Effector memory CD4-positive, alpha-beta T cell (primary cell): ENCODE measurements at regions not wholly inside any gene's neighbourhood (a gene's known extent, or its start where the extent isn't known, plus 50 kb on each side); places are given as distances from the start of the nearest gene placed in this dataset.

Experiments used
- DNase-seq, 3 donors: peaks; one replicate each; pipeline ENCODE4 v3.0.0-alpha.2; 2020
- H3K27ac ChIP-seq: 2 replicates; pipeline ENCODE4 v1.7.0; 2013; ENCODE audit warnings: mild to moderate bottlenecking, low read length, moderate library complexity; ENCODE audit not compliant: insufficient read depth, poor library complexity, severe bottlenecking
- H3K27me3 ChIP-seq: replicated peaks from 2 replicates; pipeline ENCODE4 v1.7.0; 2013; ENCODE audit warnings: mild to moderate bottlenecking, low read length; ENCODE audit not compliant: insufficient read depth, control insufficient read depth, poor library complexity, severe bottlenecking
- H3K36me3 ChIP-seq: 2 replicates; pipeline ENCODE4 v1.7.0; 2013; ENCODE audit warnings: mild to moderate bottlenecking, low read length, moderate library complexity; ENCODE audit not compliant: control insufficient read depth, insufficient read depth
- H3K4me1 ChIP-seq: 2 replicates; pipeline ENCODE4 v1.7.0; 2013; ENCODE audit warnings: low read length, mild to moderate bottlenecking; ENCODE audit not compliant: control insufficient read depth, insufficient read depth, poor library complexity, severe bottlenecking
- H3K4me3 ChIP-seq: 2 replicates; pipeline ENCODE4 v1.7.0; 2013; ENCODE audit warnings: low read length, low read depth, mild to moderate bottlenecking; ENCODE audit not compliant: insufficient read depth, poor library complexity, severe bottlenecking
- H3K9me3 ChIP-seq: 2 replicates; pipeline ENCODE4 v1.7.0; 2013; ENCODE audit warnings: mild to moderate bottlenecking, low read length, moderate library complexity; ENCODE audit not compliant: control insufficient read depth

GRCh38 chr20:50418890-50419642 lies 91.1 kb upstream of the PTPN1 start:
- no peak for DNase-seq
- no peaks in the 10 kb centered on the region for H3K27me3 ChIP-seq
- H3K27ac ChIP-seq, result no peak overlapping the region
- no peaks in the 10 kb centered on the region for H3K4me1 ChIP-seq
- H3K36me3 ChIP-seq, result no peaks in the 10 kb centered on the region
- H3K4me3 ChIP-seq, result no peak overlapping the region
- H3K9me3 ChIP-seq, result no peaks in the 10 kb centered on the region

DNA sequence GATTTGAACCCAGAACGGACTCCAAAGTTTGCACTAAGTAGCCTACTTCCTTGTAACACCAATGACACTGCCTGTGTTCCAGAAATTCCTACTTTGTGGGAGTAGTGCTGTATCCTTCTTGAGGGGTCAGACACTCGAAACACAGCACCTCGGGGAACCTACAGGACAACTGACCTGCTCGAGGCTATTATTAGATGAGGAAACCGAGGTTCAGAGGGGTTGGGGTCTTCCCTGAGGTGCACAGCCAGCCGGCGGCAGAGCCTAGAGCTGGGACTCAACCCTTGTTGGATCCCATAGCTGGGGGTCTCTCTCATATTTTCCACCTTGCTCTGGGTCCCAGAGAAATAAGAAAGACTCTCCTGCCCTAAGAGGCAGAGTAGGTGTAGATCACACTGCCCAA lies 89.8 kb upstream of the PTPN1 start:
- Histone ChIP-seq H3K27ac (no peak overlapping the region), H3K9me3 (no peaks in the 10 kb centered on the region), H3K4me3 (no peak overlapping the region), H3K27me3 (no peaks in the 10 kb centered on the region), H3K4me1 (no peaks in the 10 kb centered on the region), H3K36me3 (no peaks in the 10 kb centered on the region)
- no peak for DNase-seq

- no peak overlapping the region for H3K27ac ChIP-seq
- H3K9me3 ChIP-seq, result no peaks in the 10 kb centered on the region
- H3K36me3 ChIP-seq, result no peaks in the 10 kb centered on the region
- H3K4me3 ChIP-seq, result no peak overlapping the region
- no peak for DNase-seq
- H3K4me1 ChIP-seq, result no peaks in the 10 kb centered on the region
- no peaks in the 10 kb centered on the region for H3K27me3 ChIP-seq
Observed at GRCh38 chr20:50421356-50422340, 88.5 kb upstream of the PTPN1 start.

GRCh38 chr20:50423758-50424157 lies 86.4 kb upstream of the PTPN1 start:
- H3K27ac ChIP-seq, result no peak overlapping the region
- H3K36me3 ChIP-seq, result no peaks in the 10 kb centered on the region
- H3K4me1 ChIP-seq, result no peaks in the 10 kb centered on the region
- no peak for DNase-seq
- H3K4me3 ChIP-seq, result no peak overlapping the region
- no peaks in the 10 kb centered on the region for H3K9me3 ChIP-seq
- H3K27me3 ChIP-seq, result no peaks in the 10 kb centered on the region

- no peaks in the 10 kb centered on the region for H3K36me3 ChIP-seq
Observed at GRCh38 chr20:50425076-50425475, 85.1 kb upstream of the PTPN1 start.

DNA sequence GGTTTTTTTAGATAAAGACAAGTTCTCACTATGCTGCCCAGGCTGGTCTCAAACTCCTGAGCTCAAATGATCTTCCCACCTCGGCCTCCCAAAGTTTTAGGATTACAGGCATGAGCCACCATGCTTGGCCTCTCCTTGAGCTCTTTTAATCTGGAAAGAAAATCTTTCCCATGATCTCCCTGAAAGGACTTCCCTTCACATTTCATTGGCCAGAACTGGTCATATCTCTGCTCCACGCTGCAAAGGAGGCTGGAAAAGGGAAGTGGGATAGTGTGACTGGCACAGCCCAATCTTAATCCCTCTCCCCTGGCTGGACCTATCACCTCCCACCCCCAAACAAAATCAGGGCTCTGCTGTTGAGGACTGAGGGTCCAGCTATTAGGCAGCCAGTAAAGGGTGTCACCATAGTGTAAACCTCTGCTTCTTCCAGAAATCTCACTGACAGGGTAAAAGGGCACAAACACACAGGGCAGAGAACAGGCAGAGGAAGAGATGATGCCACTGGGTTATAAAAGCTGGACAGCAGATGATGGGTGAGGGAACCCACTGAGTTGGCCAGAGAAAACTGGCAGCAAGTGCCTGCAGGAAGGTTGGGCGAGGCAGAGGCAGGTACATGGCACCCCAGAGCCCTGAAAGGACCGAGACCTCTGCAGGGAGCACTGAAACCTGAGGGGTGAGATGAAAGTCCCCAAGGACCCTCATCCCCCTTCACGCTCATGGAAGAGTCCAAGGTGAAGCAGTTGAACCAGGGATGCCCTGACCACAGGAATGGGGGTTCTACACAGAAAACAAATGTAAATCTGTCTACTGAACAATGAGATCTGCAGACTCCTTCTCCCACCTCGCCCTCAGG lies 83.1 kb upstream of the PTPN1 start:
- Histone ChIP-seq H3K36me3 (no peaks in the 10 kb centered on the region), H3K4me3 (no peak overlapping the region), H3K4me1 (no peaks in the 10 kb centered on the region), H3K9me3 (no peaks in the 10 kb centered on the region), H3K27me3 (no peaks in the 10 kb centered on the region), H3K27ac (no peak overlapping the region)
- DNase-seq, result no peak

More at GRCh38 chr20:50425076-50425475, 85.1 kb upstream of the PTPN1 start:
- H3K4me1 ChIP-seq, result no peaks in the 10 kb centered on the region
- DNase-seq, result no peak
- no peaks in the 10 kb centered on the region for H3K27me3 ChIP-seq
- no peak overlapping the region for H3K4me3 ChIP-seq
- no peak overlapping the region for H3K27ac ChIP-seq
- H3K9me3 ChIP-seq, result no peaks in the 10 kb centered on the region

- Histone ChIP-seq H3K4me3 (no peak overlapping the region), H3K27me3 (no peaks in the 10 kb centered on the region), H3K9me3 (no peaks in the 10 kb centered on the region), H3K36me3 (no peaks in the 10 kb centered on the region), H3K27ac (no peak overlapping the region), H3K4me1 (no peaks in the 10 kb centered on the region)
- no peak for DNase-seq
Observed at GRCh38 chr20:50427719-50428083, 82.5 kb upstream of the PTPN1 start.

GRCh38 chr20:50428097-50428828 lies 81.9 kb upstream of the PTPN1 start:
- Histone ChIP-seq H3K4me1 (no peaks in the 10 kb centered on the region), H3K27me3 (no peaks in the 10 kb centered on the region), H3K4me3 (no peak overlapping the region), H3K36me3 (no peaks in the 10 kb centered on the region), H3K27ac (no peak overlapping the region), H3K9me3 (no peaks in the 10 kb centered on the region)
- DNase-seq, result no peak

DNA sequence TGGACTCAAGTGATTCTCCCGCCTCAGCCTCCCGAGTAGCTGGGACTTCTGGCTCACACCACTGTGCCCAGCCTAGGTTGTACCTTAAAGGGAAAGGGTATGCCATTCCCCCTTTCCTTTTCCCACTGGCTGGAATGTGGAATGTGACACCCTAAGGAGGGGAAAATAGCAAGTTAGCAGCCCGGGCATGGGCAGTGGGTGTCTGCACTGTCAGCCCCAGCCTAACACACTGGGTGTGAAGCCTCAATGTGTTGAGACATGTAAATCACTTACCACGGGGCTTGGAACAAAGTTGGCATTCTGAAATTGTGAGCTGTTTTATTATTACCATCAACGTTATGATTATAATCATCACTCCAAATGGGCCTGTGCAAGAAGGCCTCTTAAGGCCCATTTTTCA lies 80.8 kb upstream of the PTPN1 start:
- no peaks in the 10 kb centered on the region for H3K9me3 ChIP-seq
- no peaks in the 10 kb centered on the region for H3K27me3 ChIP-seq
- no peak overlapping the region for H3K27ac ChIP-seq
- H3K4me3 ChIP-seq, result no peak overlapping the region
- no peaks in the 10 kb centered on the region for H3K4me1 ChIP-seq
- DNase-seq, result no peak
- no peaks in the 10 kb centered on the region for H3K36me3 ChIP-seq
